Fibroblast of pulmonary artery (primary cell): ENCODE measurements at regions not wholly inside any gene's neighbourhood (a gene's known extent, or its start where the extent isn't known, plus 50 kb on each side); places are given as distances from the start of the nearest gene placed in this dataset.
A peak's percentile ranks its signal among the peaks of the same experiment; 100 is the strongest.
"Not testable (repeated sequence)": the region's sequence is repeated elsewhere in the genome, so short reads cannot be mapped to it uniquely, and the experiment has no call there.

Experiments used
- DNase-seq: peaks from one replicate; pipeline ENCODE4 v3.0.0-alpha.2; 2010; ENCODE audit warnings: low read depth
- H3K4me3 ChIP-seq: replicated peaks from 2 replicates; pipeline ENCODE4 v1.5.1; 2011; ENCODE audit warnings: low read depth, mild to moderate bottlenecking, control low read depth, low read length, moderate library complexity
- TF ChIP-seq, protein P1 (sequence below): IDR thresholded peaks from 2 replicates; pipeline ENCODE4 v1.5.1; 2011; ENCODE audit warnings: mild to moderate bottlenecking, control low read depth, low read length, inconsistent platforms; ENCODE audit errors: missing control alignments

DNA sequence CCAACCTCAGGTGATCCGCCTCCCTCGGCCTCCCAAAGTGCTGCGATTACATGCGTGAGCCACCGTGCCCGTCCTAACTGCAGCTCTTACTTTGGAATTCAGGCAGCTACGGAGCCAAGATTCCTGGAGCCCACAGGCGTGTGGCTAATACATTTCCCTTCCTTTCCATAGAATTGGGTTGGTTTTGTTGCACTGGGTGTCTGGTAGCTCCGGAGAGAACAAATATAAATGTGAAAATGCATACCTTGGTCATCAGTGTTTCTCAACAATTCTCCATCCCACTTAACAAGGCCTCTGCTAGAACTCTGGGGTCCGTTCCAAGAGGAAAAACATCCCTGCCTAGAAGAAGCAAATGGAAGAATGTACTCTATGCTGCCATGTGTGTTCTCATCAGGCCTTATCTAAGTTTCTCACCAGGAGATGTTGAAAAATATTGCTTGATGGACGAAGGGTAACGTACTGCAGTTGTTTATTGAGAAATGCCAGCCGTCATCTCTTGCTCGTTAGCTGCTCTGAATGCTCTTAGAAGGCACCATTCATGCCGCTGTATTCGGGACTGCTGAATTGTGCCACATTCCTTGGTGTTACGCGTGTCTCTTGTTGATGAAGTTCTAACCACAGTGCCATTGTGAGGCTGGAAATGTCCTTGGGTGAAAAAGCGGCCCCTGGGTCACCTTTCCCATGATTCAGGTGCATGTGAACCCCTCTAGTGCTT is 50.5 kb upstream of the CD99 start:
- TF ChIP-seq, protein P1, sequence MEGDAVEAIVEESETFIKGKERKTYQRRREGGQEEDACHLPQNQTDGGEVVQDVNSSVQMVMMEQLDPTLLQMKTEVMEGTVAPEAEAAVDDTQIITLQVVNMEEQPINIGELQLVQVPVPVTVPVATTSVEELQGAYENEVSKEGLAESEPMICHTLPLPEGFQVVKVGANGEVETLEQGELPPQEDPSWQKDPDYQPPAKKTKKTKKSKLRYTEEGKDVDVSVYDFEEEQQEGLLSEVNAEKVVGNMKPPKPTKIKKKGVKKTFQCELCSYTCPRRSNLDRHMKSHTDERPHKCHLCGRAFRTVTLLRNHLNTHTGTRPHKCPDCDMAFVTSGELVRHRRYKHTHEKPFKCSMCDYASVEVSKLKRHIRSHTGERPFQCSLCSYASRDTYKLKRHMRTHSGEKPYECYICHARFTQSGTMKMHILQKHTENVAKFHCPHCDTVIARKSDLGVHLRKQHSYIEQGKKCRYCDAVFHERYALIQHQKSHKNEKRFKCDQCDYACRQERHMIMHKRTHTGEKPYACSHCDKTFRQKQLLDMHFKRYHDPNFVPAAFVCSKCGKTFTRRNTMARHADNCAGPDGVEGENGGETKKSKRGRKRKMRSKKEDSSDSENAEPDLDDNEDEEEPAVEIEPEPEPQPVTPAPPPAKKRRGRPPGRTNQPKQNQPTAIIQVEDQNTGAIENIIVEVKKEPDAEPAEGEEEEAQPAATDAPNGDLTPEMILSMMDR, result no peak
- no peak overlapping the region for H3K4me3 ChIP-seq
- peak; percentile 25 for DNase-seq

DNA sequence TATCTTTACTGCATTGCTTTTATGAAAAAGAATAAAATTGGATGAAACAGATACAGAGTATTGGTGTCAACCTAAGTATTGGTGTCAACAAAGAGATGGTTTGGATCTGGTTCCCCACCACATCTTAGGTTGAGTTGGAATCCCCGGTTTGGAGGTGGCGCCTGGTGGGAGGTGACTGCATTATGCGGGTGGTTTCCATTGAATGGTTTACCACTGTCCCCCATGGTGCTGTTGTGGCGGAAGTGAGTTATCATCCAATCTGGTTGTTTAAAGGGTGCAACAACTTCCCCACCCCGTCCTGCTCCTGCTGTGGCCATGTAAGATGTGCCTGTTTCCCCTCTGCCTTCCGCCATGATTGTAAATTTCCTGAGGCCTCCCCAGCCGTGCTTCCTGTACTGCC is 52.8 kb upstream of the CD99 start:
- DNase-seq, result no peak
- H3K4me3 ChIP-seq, result no peak overlapping the region
- TF ChIP-seq, protein P1, result no peak

DNA sequence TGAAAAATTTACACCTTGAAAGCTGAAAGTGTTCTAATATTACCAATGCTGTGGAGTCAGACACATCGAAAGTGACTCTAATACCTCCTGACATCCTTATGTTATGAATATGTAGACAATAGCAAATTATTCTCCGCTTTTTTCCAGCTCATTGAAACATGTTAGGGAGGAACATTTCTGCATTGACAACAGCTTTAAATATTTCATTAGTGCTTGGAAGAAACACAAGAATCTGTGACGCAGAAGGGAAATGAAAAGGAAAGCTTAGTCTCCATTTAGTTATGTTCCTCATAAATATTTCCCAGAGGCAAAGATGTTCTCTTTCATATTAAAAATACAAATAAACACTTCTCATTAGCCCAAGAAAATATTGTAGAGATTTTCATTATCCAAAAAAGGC is 55.8 kb upstream of the CD99 start:
- TF ChIP-seq, protein P1, result no peak
- DNase-seq, result no peak
- no peak overlapping the region for H3K4me3 ChIP-seq

DNA sequence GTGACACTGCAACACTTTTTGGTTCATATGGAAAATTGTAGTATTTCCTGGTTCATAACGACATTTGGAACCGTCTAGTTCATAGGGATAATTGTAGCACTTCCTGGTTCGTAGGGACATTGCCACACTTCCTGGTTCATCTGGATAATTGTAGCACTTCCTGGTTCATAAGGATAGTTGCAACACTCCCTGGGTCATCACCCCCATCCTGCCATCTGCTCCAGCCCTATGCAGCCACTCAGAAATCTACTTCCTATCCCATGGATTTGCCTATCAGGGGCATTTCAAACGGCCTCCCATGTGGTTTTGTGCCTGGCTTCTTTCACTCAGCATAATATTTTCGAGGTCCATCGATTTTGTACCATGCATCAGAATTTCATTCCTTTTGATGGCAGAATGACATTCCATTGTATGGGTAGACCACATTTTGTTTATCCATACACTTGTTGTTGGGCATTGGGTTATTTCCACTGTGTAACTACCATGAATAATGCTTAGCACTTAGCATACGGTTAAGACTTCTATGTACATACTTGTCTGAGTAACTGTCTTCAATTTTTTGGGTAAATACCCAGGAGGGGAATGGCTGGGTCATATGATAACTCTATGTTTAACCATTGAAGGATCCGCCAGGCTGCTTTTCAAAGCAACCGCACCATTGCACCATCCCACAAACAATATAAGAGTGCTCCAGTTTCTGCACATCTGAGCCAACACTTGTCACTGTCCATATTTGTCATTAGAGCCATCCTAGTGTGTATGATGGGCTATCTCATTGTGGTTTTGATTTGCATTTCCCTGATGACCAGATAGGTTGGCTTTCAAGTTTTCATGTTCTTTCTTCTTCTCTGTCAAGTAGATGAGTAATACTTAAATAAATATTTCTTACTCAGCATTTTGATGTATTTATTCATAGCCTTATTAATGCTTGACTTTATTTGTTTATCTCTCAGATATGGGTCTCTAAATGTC is 58.3 kb upstream of the CD99 start:
- TF ChIP-seq, protein P1, result no peak
- DNase-seq, result no peak
- no peak overlapping the region for H3K4me3 ChIP-seq

DNA sequence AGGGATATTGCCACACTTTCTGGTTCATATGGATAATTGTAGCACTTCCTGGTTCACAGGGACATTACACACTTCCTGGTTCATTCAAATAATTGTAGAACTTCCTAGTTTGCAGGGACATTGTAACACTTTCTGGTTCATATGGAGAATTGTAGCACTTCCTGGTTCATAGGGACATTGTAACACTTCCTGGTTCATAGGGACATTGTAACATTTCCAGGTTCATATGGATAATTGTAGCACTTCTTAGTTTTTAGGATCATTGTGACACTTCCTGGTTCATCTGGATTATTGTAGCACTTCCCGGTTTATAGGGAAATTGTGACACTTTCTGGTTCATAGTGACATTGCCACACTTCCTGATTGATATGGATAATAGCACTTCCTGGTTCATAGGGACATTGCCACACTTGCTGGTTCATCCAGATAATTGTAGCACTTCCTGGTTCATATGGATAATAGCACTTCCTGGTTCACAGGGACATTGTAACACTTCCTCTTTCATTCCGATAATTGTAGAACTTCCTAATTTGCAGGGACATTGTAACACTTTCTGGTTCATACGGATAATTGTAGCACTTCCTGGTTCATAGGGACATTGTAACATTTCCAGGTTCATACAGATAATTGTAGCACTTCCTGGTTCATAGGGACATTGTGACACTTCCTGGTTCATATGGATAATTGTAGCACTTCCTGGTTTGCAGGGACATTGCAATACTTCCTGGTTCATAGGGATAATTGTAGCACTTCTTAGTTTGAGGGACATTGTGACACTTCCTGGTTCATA is 59.2 kb upstream of the CD99 start:
- DNase-seq, result no peak
- TF ChIP-seq, protein P1, result no peak
- no peak overlapping the region for H3K4me3 ChIP-seq

DNA sequence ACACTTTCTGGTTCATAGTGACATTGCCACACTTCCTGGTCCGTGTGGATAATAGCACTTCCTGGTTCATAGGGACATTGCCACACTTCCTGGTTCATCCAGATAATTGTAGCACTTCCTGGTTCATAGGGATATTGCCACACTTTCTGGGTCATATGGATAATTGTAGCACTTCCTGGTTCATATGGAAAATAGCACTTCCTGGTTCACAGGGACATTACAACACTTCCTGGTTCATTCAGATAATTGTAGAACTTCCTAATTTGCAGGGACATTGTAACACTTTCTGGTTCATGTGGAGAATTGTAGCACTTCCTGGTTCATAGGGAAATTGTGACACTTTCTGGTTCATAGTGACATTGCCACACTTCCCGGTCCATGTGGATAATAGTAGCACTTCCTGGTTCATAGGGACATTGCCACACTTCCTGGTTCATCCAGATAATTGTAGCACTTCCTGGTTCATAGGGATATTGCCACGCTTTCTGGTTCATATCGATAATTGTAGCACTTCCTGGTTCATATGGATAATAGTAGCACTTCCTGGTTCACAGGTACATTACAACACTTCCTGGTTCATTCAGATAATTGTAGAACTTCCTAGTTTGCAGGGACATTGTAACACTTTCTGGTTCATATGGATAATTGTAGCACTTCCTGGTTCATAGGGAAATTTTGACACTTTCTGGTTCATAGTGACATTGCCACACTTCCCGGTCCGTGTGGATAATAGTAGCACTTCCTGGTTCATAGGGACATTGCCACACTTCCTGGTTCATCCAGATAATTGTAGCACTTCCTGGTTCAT is 60.0 kb upstream of the CD99 start:
- DNase-seq, H3K4me3 ChIP-seq: not testable (repeated sequence)

DNA sequence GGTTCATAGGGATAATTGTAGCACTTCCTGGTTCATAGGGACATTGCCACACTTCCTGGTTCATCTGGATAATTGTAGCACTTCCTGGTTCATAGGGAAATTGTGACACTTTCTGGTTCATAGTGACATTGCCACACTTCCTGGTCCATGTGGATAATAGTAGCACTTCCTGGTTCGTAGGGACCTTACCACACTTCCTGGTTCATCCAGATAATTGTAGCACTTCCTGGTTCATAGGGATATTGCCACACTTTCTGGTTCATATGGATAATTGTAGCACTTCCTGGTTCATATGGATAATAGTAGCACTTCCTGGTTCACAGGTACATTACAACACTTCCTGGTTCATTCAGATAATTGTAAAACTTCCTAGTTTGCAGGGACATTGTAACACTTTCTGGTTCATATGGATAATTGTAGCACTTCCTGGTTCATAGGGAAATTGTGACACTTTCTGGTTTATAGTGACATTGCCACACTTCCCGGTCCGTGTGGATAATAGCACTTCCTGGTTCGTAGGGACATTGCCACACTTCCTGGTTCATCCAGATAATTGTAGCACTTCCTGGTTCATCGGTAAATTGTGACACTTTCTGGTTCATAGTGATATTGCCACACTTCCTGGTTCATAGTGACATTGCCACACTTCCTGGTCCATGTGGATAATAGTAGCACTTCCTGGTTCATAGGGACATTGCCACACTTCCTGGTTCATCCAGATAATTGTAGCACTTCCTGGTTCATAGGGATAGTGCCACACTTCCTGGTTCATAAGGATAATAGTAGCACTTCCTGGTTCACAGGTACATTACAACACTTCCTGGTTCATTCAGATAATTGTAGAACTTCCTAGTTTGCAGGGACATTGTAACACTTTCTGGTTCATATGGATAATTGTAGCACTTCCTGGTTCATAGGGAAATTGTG is 60.8 kb upstream of the CD99 start:
- not testable (repeated sequence) for DNase-seq, H3K4me3 ChIP-seq
